Endothelial cell of umbilical vein (primary cell): ENCODE measurements at regions not wholly inside any gene's neighbourhood (a gene's known extent, or its start where the extent isn't known, plus 50 kb on each side); places are given as distances from the start of the nearest gene placed in this dataset.

Experiments used
- EZH2 ChIP-seq: IDR thresholded peaks from 2 replicates; pipeline ENCODE4 v1.6.1; 2012; ENCODE audit warnings: borderline replicate concordance, low read depth, mild to moderate bottlenecking, moderate library complexity, low read length, inconsistent platforms; ENCODE audit not compliant: severe bottlenecking
- FOS ChIP-seq: IDR thresholded peaks from 2 replicates; pipeline ENCODE4 v1.6.1; 2011; ENCODE audit warnings: mild to moderate bottlenecking, low read length, moderate library complexity, borderline replicate concordance; ENCODE audit not compliant: insufficient read depth
- JUN ChIP-seq: IDR thresholded peaks from 2 replicates; pipeline ENCODE4 v1.6.1; 2011; ENCODE audit warnings: borderline replicate concordance, low read depth; ENCODE audit not compliant: insufficient read length, insufficient read depth
- MYC ChIP-seq: IDR thresholded peaks from one replicate; pipeline ENCODE4 v1.6.1; 2011; ENCODE audit warnings: mild to moderate bottlenecking, low read depth, low read length
- POLR2A ChIP-seq: IDR thresholded peaks from 2 replicates; pipeline ENCODE4 v1.6.1; 2012; ENCODE audit warnings: low read depth, mild to moderate bottlenecking, control low read depth, low read length
- TF ChIP-seq, protein P1 (sequence below), 2 donors: IDR thresholded peaks; 1 replicate in 1 of 2; 2 replicates in 1 of 2; pipeline ENCODE4 v1.5.1; 2011; ENCODE audit warnings: low read length in 2 of 2, mild to moderate bottlenecking in 2 of 2, moderate library complexity in 2 of 2, control low read depth in 1 of 2, inconsistent platforms in 1 of 2, low read depth in 1 of 2; ENCODE audit not compliant: insufficient read depth in 1 of 2; ENCODE audit errors: extremely low read depth in 1 of 2

GRCh38 chr1:67577646-67578045 is 107.4 kb upstream of the GADD45A start:
- TF ChIP-seq FOS (no peak), MYC (no peak), POLR2A (no peak), EZH2 (no peak), JUN (no peak)
- TF ChIP-seq, protein P1, sequence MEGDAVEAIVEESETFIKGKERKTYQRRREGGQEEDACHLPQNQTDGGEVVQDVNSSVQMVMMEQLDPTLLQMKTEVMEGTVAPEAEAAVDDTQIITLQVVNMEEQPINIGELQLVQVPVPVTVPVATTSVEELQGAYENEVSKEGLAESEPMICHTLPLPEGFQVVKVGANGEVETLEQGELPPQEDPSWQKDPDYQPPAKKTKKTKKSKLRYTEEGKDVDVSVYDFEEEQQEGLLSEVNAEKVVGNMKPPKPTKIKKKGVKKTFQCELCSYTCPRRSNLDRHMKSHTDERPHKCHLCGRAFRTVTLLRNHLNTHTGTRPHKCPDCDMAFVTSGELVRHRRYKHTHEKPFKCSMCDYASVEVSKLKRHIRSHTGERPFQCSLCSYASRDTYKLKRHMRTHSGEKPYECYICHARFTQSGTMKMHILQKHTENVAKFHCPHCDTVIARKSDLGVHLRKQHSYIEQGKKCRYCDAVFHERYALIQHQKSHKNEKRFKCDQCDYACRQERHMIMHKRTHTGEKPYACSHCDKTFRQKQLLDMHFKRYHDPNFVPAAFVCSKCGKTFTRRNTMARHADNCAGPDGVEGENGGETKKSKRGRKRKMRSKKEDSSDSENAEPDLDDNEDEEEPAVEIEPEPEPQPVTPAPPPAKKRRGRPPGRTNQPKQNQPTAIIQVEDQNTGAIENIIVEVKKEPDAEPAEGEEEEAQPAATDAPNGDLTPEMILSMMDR (IDR thresholded peaks at IDR 0.05; ENCODE audit: extremely low read depth in 1 of 2, insufficient read depth in 1 of 2, low read depth in 1 of 2, low read length in 2 of 2), result no peak
